GM18907 (cell line): ENCODE measurements at regions not wholly inside any gene's neighbourhood (a gene's known extent, or its start where the extent isn't known, plus 50 kb on each side); places are given as distances from the start of the nearest gene placed in this dataset.
"Not testable (repeated sequence)": the region's sequence is repeated elsewhere in the genome, so short reads cannot be mapped to it uniquely, and the experiment has no call there.

Experiments used
- ATAC-seq: cut with Tn5 transposase; IDR thresholded peaks from one replicate; pipeline ENCODE4 v1.9.1; 2021; ENCODE audit warnings: mild to moderate bottlenecking, moderate library complexity; ENCODE audit not compliant: unreplicated experiment

DNA sequence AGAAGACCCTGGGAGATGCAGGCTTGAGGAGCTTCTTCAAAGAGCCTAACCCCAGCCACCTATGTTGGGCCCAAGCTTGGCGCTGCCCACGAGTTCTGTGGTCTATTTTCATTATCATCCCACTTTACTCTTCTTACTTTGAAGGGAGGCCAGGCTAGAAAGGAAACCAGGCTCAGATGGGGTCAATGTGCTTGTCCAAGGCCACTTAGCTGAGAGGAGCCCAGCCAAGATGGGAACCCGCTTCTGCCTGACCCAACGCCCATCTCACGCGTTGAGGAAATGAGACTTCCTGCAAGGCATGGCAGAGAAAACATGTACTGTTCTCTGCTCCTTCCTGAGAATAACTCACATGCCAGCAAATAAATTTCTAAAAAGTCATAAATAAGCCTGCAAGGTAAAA lies 486.3 kb upstream of the PROK2 start:
- no peak for ATAC-seq

DNA sequence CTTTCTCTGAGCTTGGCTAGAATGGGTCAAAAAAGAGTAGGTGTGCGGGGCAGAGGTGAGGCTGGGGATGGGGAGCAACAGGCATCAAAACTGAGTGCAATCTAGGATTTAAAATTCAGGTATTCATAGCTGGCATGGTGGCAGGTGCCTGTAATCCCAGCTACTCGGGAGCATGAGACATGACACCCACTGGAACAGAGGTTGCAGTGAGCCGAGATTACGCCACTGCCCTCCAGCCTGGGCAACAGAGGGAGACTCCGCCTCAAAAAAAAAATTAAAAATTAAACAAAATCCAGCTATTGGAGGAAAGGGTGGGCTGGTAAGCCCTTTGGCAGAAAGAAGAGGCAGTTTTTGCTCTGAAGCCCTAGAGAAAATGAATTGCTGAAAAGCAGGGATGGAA lies 485.8 kb upstream of the PROK2 start:
- no peak for ATAC-seq

DNA sequence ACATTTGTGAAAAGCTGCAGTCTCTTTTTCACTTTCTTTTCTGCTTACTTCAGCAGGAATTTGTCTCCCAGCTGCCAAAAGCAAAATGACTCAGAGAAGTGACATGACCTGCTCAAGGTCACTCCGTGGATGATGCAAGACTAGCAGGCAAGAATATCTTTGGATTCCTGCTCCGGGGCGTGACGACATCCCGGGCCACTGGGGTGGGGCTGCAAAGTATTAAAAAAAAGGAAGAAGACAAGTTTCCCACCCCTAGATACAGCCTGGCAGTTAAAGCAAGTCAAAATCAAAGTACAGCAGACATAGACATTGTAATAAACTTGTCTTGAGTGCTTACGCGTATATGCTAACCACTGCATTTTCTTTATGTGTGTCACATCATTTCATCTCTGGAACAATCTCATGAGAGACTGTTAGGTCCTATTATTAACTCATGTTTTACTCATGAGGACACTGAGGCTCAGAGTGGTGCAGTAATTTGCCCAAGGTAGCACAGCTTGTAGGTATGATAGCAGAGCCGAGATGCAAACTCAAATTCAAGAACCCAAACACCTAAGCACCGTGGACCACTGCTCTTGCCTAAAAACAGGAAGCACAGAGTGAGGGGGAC lies 485.2 kb upstream of the PROK2 start:
- ATAC-seq, result no peak

DNA sequence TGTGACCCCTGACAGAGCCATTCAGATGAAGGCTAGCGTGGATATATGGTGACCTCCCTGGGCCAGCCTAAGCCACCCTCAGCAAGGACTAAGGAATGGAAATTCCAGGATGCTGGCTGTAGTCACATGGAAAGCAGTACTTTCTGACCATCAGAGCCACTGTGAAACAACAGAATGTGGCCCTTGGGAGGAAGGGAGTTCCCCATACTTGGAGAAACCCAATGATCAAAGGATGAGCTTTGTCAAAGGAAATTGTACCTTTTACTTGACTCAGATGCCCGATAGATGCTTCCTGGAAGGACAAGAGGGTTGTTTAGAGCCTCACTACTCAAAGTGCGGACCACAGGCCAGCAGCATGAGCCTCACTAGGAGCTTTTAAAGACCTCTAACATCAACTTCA lies 484.5 kb upstream of the PROK2 start:
- ATAC-seq, result no peak

DNA sequence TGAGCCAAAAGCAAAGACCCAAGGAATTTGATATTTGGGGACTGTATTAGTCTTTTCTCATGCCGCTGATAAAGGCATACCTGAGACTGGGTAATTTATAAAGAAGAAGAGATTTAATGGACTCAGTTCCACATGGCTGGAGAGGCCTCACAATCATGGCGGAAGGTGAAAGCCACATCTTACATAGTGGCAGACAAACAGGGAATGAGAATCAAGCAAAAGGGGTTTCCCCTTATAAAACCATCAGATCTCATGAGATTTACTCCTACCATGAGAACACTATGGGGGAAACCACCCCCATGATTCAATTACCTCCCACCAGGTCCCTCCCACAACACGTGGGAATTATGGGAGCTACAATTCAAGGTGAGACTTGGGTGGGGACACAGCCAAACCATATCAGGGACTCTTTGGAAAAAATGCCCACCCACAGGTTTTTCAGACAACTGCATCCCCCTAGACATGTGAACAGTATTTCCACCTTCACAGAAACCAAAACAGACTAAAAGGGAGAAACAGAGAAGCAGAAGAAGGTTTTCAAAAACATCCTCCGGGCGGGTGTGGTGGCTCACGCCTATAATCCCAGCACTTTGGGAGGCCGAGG lies 482.1 kb upstream of the PROK2 start:
- ATAC-seq, result not testable (repeated sequence)

DNA sequence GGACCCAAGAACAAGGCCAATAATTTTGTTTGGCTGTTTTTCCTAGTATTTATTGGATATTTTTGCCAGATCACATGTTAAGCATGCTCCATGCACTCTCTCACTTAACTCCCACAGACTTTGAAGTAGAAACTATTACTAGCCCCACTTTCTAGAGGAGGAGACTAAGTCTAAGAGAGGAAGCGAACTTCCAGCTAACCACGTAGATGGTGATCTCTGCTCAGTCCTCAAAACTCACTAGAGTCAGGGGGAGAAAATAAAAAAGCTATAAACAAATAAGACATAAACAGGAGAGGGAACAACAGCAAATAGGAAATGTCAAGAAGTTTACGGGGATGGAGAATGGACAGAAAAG lies 481.0 kb upstream of the PROK2 start:
- ATAC-seq, result peak; percentile 28

DNA sequence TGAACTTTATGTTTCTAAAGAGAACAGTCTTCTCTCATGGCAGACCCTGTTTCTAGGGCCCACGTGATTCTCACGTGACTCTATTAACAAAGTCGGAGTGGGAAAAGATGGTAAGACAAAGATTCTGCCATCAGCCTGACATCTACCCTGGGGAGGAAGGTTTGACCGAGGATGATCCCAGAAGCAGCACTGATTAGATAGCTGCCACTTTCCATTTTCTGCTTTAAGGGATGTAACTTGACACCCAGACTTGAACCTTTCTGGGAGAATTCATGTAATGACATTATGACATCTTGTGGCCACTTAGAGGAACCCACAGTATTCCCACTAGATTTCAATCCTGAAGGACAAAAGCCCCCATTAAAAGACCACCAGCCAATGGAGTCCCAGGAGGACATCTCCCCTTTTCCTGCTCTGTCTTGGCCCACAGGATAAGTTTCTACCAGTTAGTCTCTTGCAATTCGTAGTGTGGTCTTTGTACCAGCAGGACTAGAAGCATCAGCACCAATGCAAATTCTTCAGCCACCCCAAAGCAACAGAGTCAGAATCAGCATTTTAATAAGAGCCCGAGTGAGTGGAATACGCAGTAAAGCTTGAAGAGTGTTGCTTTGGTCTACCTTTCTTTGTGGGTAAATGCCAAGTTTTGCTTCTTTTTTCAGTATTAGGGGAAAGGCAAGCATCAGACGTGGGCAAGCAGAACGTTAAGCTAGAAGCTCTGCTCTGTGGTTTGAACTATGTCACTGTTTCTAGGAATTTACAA lies 480.5 kb upstream of the PROK2 start:
- peak; percentile 55 for ATAC-seq

DNA sequence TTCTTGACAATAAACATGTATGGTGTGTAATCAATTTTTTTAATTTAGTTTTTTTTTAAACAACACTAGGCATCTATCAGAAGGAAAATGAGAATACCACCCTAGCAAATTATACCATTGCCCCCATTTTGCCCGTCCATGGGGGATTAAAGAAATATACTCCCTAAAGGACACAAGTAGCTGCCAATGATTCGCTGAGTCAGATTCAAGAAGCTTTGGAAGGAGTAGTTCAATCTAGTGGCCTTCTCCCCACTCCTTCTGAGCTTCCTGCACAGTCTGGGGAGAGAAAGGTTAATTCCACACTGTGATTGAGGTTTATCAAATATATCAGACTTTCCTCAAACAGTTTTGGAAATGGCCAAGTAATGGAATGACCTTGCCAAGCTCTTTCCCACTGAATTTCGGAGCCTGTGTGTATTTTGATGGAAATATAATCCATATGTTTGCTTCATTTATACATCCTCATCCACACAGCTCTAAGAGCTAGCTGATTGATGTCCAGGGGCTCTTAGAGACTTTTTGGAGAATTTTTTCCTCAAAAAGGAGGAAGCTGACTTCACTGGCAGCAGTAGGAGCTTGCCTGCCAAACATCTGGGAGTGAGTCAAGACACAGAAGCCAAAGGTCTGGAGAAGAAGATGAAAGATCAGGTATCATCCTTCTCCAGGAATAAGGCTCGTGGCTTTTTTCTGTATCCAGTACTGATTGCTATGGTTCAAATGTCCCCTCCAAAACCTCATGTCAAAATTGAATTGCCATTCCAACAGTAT lies 478.5 kb upstream of the PROK2 start:
- no peak for ATAC-seq

DNA sequence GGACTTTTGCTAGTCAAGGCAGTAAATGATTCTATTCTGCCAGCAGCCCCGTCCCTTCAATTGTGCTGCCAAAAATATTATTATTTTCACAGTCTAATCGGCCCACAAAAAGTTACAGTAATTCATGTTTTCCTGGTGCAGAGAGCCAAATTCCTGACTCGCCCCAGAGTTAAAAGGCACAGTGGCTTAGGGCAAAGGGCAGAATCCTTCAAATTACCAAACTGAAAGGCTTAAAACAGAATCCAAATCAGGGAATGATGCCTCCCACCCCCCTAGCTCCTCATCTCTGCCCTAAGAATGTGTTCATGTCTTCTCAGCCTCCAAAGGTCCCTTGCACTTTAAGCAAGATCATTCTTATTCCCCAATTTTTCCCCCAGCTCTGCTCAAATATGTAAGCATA lies 477.8 kb upstream of the PROK2 start:
- no peak for ATAC-seq

DNA sequence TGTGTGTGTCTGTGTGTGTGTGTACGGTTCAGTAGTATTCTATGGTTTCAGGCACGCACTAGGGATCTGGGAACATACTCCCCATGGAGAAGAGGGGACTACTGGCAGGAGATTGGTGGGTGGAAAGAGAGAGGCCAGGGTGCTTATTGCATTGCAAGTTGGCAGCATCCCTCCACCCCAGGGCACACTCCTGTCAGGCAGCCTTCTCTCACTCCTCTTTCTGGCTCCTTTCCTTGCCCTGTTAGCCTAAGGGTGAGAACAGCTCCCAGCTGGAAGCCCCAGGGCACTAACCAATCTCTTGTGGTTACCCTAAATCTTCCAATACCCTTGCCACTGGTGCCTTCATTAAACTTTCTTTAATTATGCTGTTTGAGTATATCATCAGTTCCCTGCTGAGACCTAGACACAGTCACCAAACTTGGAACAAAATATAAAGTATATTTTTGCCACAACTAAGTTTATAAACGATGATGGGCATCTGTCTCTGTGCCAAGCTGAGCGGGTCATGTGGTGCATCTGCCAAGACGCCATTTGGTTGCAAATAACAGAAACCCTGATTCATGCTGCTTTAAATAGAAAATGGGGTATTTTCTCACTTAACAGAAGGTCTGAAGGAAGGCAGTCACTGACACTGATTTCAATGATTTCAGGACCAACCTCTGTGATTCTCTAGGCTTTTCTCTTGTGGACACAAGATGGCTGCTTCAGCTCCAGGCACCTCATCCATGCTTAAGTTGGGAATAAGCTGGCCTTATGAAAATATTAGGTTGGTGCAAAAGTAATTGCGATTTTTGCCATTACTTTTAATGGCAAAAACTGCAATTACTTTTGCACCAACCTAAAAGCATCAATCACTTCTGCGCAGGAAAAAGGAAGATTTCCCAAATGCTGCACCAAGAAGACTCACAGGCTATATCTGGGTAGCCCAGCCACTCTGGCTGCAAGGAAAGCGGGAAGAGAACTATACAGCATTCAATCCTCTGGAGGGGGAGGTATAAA lies 476.9 kb upstream of the PROK2 start:
- ATAC-seq, result no peak

DNA sequence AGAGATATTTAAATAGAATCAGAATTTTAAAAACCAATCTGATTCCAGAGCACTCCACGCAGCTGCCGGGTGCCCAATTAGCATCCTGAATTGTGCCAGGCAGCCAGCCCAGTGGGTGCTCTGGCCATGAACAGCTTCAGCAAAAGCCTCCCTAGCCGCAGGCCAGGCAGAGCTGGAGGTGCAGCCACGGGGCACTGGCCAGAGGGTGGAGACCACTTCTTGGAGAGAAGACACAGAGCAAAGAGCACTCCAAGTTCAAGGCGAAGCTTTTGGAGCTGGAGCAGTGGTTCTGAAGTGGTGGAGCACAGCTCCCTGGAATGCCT lies 475.6 kb upstream of the PROK2 start:
- no peak for ATAC-seq

DNA sequence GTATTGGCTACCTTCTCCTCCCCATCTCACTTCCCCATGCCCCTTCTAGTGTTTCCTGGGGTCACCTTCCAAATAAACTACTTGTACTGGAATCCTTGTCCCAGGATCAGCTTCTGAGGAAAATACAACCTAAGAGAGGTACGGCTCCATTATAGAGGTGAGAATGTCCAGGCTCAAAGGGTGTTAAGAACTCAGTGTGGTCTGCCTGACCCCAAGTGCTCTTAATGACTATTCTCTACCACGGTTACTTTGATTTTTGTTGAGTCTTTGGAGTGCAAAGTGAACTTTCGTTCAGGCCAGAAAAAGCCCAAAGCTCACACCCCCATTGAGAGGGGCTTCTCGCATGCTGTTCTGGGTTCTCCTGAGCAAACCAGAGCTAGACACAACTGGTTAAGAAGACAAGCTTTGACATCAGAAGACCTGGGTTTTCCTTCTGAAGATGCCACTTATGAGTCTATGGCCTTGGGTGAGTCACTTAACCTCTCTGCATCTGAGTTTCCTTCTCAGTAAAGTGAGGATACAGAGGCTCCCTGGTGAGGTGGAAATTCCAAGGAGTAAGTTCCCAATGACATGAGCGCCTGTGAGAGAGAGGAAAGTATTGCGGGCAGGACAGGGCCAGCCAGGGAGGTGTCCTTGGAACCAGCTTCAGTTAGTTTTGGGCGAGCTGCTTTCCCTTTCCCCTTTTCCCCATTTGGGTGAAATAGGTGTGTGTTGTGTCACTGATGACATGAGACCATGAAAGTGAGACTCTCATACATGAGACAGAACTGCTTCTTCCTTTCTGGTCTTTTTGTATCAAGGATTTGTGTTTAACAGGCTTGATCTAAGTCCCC lies 475.0 kb upstream of the PROK2 start:
- ATAC-seq, result no peak

DNA sequence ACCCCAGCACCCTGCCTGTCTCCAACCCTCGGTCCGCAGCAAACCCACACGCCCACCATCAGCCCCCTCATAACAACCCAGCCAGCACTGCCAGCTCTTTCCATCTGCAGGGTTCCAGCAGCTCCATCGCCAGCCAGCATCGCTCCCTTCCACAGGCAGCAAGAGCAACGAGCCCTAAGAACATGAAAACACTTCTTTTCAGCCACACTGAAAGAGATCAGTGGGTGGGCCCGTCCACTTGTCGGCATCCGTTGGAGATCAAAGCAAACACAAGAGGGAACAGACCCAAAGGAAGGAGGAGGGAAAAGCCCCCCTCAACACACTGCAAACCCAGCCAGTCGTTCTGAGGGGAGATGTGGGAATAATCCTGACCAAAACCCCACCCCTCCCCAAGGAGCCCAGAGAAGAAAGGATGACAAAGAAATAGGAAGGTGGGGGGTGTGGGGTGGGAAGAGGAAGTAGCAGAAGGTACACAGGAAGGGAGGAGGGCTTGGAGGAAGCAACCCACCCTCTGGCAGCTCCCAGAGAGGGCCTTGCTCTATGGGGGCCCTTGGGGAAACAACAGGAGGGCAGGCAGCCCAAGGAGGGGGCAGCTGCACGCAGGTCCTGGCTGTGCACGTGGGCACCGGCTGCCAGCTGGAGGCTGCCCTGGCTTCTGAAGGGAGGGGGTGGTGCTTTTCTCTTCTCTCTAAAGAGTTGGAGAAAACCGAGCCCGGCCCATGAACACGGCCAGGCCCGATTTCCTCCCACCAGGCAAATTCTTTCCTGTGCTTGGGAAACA lies 473.6 kb upstream of the PROK2 start:
- ATAC-seq, result no peak

DNA sequence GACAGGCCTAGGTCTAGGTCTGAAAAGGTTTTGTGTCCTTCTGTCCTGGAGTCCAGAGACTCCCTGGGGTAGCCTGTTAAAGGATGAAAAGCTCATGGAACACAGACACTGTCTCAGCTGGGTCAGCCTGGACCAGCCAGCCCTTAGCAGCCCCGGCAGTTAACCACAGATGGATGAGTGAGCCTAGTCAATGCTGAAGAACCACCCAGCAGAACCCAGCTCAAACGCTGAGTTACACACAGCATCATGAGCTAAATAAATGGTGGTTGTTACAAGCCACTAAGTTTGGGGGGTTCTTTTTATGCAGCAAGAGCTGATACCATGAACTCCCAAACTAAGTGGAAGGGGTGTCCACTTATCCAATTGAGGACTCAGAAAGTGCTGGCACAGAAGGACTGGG lies 472.8 kb upstream of the PROK2 start:
- no peak for ATAC-seq

DNA sequence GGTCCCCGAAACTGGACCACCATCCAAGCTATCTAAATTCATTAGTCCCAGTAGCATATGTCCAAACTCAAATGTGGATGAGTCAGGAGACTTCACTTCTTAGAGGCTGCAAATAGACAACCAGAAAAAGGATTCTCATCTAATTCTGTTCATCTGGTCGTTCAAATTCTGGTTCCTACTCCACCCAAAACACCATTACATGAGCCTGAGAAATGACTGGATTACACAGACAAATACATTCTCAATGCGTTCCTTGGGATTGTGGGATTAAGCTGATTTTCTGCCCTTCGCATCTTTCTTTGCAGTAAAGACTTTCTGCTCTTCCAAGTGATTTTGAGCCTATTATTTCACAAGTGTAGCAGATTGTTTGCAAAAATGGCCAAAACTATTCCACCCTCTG lies 472.3 kb upstream of the PROK2 start:
- ATAC-seq, result no peak

DNA sequence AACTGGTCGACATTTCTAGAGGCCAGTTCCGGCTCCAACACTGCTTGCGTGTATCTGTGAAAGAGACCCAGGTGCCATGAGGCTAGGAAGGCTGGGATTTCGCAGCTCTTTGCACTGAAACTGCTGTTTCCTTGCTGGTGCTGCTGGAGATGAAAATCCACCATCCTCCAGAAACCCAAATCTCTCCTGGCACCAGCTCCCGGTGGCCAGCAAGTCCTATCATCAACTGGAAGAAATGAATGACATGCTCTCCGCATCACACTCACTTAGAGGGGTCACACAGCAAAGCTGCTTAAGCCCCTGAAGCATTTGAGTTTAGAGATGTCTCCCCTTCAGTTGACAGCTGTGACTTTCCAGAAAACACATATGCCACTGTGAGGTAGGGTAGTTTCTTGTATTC lies 471.8 kb upstream of the PROK2 start:
- no peak for ATAC-seq

DNA sequence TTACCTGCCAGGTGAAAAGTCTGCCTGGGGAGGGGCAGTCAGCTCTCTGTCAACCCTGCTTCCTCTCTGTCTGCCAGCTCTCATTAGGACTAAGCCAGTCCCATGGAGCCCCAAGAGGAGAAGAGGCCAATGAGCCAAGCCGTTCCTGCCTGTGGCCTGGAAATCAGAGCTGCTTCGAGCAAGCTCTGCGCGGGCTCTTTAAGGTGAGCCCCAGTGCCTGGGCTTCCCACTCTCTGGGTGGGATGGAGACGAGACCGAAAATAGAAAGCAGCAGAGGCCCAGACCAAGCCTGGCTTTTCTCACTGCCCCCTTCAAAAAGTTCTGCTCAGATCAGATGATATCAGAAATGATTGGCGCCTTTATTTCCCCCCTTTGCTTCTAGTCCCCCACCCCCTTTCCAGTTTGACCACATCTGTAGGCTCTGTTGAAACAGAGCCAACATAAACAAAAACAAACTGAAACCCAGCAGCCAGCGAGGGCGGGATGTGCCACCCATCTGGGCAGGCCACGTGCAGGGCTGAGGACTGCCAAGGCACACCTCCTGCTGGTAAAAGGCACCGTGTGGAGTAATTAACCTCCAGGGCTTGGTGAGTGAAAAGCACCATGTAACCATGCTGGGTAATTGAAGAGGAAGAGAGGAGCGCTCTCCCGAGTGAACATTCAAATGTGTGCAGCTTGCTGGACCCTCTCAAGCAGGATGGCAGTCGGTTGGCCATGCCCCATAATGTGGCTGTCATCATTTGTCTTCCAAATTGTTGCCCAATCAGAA lies 471.0 kb upstream of the PROK2 start:
- ATAC-seq, result no peak

DNA sequence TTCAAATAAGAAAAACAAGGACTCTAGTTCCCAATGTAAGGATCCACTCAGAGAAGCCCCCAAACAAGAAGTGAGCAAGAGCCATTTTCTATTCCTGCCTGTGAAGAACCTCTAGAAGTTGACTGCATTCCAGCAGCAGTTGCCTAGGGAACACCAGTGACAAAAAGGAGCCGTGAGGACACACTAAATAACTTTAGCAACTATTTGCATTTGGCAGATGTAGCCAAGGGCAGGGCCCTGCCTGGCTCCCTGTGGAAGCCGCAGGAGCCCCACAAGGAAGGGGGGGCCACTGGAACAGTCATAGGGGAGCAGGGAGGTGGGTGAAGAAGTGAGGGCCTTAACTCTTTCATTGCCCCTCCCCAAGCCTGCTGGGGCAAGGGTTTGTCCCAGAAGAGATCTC lies 470.2 kb upstream of the PROK2 start:
- ATAC-seq, result no peak
